HG03060 (cell line): ENCODE measurements at regions not wholly inside any gene's neighbourhood (a gene's known extent, or its start where the extent isn't known, plus 50 kb on each side); places are given as distances from the start of the nearest gene placed in this dataset.
"Not testable (repeated sequence)": the region's sequence is repeated elsewhere in the genome, so short reads cannot be mapped to it uniquely, and the experiment has no call there.

Source experiments
- ATAC-seq: cut with Tn5 transposase; IDR thresholded peaks from one replicate; pipeline ENCODE4 v1.9.1; 2021; ENCODE audit warnings: low read depth, moderate number of reproducible peaks; ENCODE audit not compliant: unreplicated experiment

DNA sequence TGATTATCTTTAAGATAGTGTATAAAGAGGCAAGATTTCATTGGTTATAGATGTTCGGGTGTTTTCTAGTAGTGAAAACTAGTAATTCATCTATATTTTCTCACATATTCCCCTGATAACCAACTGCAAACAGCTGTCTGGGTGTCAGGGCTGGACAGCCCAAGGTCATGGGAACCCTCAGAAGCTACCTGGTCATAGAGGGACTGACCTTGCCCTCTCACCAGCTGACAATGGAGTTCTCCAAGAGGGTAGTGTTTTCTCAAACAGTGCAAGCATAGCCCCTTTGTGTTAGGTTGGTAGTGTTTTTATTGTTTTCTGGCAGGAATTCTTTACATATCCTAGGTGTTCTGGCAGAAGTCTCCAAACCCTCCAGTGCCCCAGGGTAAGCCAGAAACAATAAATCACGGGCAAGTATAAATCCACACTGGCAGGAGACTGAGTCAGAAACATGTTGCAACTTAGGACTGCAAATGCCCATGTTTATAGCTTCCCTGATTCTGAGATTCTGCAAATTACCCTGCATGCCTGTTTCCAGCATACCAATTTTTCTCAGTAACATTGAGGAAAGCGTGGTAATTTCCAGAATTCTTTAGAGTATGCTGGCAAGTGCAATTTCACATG is 82.8 kb upstream of the ATP1A1 start:
- ATAC-seq, result no peak

- ATAC-seq, result no peak
Observed at GRCh38 chr1:116291024-116291423, 82.0 kb upstream of the ATP1A1 start.

DNA sequence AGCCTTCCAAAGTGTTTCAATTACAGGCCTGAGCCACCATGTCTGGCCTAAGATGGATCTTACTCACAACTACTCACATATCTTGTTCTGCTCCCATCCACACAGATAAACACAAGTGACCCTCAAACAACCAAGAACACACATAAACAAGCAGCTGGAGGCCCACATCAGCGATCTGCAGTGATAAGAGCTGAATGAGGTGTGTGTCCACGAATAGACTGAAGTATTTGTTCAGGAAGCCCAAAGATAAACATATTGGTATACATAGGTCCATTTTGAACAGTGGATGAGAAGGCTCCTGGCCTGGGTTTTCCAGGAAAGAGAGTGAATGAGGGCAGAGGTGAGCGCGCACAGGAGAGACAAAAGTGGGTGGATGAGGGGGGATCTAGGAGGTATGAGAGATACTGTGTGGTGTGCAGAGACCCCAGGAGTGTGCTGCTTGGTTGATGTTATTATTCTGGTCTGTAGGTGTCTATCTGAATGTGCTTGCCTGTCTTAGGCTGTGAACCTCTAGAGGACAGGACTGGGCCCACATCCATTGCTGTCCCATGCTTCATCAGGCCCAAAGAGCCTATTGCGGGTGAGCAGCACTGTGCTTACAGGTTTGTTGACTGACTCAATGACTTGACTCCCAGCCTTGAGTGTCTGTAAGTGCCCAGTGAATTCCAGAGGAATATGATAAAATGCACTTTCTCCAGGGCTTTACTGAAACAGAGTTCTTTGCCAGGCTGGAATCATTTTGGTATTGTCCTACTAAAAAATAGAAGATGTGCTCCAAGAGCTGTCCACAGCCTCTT is 79.9 kb upstream of the ATP1A1 start:
- ATAC-seq, result no peak

GRCh38 chr1:116297495-116298212 is 75.4 kb upstream of the ATP1A1 start:
- ATAC-seq, result no peak

- ATAC-seq, result not testable (repeated sequence)
Observed at GRCh38 chr1:116298213-116298579, 74.8 kb upstream of the ATP1A1 start.

GRCh38 chr1:116298746-116299145 is 74.3 kb upstream of the ATP1A1 start:
- ATAC-seq, result no peak

GRCh38 chr1:116299248-116299647 is 73.8 kb upstream of the ATP1A1 start:
- ATAC-seq, result no peak

DNA sequence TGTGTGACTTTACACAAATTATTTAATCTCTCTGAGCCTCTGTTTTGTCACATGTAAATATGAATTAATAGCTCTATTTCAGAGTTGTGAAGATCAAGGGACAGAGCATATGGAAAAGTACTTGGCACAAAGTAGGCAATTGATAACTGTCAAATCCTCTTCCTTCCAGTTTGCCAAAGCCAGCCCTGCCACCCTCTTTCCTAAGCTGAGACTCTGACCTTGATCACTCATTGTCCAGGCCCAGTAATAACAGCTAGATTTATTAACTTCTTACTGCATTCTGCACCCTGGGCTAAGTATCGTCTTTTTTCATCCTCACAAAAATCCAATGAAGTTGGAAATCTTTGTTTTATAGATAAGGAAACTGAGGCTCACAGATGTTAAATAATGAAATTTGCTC is 70.8 kb upstream of the ATP1A1 start:
- no peak for ATAC-seq

GRCh38 chr1:116306102-116306501 is 66.9 kb upstream of the ATP1A1 start:
- no peak for ATAC-seq

DNA sequence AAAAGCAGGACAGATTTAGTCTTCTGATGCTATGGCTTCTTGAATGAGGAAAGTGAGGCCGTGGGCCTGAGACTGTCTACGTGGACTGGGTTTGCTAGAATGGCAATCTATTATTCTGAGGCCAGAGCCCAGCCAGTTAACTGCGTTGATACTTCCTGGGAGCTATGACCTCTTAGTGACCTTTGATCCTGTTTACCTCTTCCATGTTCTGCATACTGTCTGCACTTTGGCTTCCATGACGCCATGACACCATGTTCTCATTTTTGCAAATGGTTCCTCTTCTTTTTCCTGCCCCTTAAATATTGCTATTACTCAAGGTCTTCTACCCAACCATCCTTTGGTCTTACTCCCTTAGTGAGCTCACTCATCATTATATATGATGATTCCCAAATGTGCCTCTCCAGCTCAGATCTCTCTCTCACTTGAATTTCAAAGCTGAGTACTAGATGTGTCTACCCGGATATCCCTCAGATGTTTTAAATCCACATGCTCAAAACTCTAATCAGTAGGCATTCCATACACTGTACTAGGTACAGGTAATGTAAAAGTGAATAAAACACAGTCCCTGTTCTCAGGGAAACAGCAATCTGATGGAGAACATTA is 66.1 kb upstream of the ATP1A1 start:
- no peak for ATAC-seq

GRCh38 chr1:116308276-116308675 is 64.8 kb upstream of the ATP1A1 start:
- ATAC-seq, result no peak

- no peak for ATAC-seq
Observed at GRCh38 chr1:116309090-116309870, 63.8 kb upstream of the ATP1A1 start.

DNA sequence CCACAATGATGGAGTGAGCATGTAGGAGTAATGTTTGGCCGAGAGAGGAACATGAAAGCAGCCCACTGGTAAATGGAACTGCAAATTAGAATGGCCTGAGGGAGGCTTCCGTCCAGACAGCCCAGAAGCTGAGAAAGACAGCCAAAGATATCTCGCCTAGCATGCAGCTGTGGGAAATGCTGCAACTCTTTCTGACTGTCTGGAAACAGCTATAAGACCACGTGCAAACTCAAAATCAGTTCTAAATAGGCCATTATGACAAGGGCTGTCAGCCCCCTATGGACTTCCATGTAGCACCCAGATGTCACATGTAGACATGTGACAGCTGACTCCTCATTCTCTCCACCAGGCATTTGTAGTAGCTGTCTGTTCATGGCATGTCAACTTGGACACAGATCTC is 62.9 kb upstream of the ATP1A1 start:
- ATAC-seq, result no peak

DNA sequence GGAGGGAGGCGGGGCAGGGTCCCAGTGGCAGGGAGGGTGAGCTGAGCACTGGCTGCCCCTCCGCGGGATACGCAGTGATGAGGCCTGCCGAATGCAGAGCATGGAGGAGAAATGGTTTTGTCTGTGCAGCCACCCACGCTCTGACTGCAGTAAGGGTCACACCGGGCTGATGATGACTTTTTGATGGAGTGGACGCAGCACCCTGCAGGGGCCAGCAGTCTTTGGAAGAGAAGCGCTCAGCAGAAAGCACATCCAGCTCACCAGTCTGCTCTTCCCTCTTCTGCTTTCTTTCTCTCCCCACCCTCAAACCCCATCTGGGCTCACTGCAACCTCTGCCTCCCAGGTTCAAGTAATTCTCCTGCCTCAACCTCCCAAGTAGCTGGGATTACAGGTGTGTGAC is 61.9 kb upstream of the ATP1A1 start:
- no peak for ATAC-seq

DNA sequence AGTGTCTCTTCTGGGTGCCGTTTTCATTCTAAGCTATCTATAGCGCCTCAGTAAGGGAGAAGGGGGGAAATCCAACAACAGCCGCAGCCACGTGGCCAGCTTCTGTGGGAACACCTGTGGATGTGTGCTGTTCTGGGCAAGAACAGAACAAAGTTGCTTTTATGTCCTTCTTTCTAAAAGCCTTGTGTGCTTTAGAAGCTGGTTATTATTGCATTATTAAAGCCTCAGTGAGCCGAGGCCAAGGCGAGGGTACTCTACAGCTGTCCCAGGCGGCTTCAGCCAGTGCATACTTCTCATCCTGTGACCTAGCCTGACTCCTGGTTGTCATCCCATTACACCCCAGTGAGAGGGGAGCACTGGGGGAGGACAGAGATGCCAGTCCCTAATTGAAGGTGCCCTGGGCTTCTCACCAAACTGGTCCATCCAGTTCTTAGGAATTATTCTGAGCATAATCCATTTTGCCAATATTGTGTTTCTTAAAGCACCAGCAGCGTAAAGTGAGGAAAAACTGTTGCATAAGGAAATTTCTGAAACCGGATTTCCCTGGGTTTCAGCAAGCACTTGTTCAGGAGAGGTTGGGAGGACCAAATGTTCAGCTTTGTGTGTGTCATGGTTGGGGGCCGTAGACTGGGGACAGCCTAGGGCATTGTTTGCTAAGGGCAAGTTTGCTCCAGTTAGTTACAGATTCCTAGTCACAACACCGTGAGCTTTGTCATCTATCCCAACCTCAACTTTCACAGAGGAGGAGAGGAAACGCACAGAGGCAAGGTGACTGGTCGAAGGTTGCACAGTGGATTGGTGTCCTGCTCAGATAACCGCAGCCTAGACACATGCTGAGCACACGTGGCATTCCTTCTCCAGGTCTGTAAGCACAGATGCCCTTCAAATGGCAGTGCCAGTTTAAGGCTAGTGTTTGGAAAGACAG is 61.0 kb upstream of the ATP1A1 start:
- no peak for ATAC-seq

DNA sequence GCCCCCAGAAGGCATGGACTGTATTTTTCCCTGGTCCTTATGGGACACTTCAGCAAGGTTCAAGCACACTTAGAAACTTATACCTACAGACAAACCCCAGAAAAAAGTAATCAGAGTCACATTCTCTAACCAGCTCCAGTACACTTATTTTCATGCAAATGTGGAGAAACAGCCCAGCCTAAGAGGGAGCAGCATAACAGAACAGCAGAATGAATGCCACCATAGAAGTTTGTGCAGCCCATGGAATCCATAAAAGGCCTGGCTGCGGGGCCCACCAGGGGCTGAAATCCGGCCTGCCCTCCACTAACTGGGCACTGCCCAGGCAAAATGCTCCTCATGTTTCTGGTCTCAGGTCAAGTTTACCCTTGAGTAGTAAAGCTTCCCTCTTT is 60.4 kb upstream of the ATP1A1 start:
- no peak for ATAC-seq

DNA sequence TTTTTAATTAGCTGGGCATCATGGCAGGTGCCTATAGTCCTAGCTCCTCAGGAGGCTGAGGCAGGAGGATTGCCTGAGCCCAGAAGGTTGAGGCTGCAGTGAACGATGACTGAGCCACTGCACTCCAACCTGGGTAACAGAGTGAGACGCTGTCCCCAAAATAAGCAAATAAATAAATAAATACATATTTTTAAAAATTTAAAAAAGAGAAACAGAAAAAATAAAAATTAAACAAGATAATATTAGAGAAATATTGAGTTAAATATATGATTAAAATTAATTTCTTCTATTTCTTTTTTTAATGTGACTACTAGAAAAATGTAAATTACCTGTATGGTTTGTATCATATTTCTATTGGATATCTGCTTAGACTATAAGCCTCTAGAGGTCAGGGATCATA is 59.3 kb upstream of the ATP1A1 start:
- ATAC-seq, result no peak

- ATAC-seq, result no peak
Observed at GRCh38 chr1:116314305-116314919, 58.6 kb upstream of the ATP1A1 start.

DNA sequence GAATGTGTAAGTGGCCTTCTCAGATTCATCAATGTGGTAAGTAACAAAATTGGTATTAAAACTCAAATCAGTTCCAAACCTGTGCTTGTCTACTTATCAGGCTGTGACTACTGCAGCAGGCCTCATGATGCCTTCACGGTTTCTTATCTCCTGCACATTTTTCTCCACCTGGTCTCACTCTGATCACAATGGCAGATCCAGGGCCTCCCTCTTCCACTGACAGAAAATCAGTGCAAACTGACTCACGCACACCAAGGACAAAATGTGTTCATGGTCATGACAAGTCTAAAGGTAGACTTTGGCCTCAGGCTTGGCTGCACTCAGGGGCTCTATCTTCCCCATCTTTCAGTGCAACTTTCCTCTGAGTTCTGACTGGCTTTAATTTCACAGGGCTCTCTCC is 56.7 kb upstream of the ATP1A1 start:
- no peak for ATAC-seq
